ENCODE measurements at regions not wholly inside any gene's neighbourhood (a gene's known extent, or its start where the extent isn't known, plus 50 kb on each side); places are given as distances from the start of the nearest gene placed in this dataset.
A peak's percentile ranks its signal among the peaks of the same experiment; 100 is the strongest.

DNA sequence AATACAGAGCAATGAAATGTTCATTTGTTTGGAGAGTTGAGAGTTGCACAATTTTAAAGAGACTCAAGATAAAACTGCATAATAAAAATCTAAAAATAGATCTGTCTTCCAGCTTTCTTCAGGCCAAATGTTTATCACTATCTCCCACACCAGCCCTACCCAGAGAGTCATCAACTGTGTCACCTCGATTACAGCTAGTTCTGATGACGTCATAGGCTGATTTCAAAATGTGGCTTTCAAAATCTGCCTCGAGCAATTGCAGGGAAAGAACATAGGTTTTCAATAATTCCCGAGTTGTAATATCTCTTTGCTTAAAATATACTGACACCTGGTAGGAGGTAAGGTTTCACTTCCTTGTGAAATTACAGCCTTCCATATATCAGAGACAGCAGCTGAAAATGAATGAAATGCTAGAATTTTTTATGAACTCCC, 677.6 kb upstream of the ID2 start:
- peak; percentile 62 for DNase-seq (ENCODE audit: low spot score)

DNA sequence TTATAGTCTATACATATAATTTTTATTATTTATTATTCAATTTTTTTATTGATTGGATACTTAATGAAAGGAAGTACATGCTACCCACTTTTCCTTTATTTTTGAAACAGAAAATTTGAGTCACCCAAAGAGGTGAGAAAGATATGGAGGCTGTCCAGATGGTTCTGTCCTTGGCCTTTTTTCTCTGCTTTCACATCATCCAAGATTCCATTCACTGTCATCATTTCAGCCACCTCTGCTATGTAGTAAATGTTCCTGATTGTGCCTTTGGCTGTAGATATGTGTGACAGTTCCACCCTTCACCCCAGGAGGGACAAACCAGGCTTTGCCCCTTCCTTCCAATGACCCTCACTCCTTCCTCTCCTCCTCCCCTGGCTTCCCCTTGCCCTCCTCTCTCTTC, 675.7 kb upstream of the ID2 start:
- no peak for DNase-seq (ENCODE audit: low spot score)

GRCh38 chr2:8006626-8007025, 675.2 kb upstream of the ID2 start:
- no peak for DNase-seq (ENCODE audit: low spot score)

- DNase-seq (ENCODE audit: low spot score) = peak; percentile 39
Measured at GRCh38 chr2:8009010-8009597, 672.8 kb upstream of the ID2 start.

DNA sequence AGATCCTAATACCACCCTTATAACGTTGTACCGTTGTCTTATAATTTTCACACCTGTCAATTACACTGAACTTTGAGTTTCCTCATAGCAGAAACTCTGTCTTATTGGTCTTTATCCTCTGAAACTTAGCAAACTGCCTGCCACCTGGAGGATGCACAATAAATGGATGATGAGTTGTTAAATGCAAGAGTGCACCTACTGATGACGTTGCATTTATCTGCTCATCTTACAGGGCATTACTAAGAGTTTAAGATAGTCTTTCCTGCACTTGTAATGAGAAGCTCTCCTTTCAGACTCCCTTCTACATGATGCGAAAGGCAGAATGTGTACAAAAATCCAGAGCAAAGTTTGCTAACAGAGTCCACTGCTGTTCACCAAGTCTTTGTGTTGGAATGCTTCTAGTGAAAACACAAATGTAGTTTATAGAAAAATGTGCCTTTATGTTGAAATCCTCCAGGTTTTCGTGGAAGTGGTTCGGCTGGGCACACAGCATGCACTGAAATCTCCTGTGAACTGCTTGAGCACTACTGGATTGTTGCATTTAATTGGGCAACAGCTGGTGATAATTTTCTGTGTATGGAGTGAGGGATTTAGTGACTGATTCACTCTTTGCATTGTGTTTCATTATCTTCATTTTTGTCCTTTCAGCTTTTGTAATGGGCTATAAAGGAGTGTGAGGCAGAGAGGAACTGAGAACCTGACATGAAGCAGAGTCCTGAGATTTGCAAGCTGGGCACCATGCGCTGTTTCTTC, 665.8 kb upstream of the ID2 start:
- DNase-seq (ENCODE audit: low spot score) = no peak

GRCh38 chr2:8016688-8017087, 665.2 kb upstream of the ID2 start:
- DNase-seq (ENCODE audit: low spot score) = no peak

- no peak for DNase-seq (ENCODE audit: low spot score)
Measured at GRCh38 chr2:8018956-8019355, 662.9 kb upstream of the ID2 start.

- DNase-seq (ENCODE audit: low spot score) = no peak
Measured at GRCh38 chr2:8019934-8020333, 661.9 kb upstream of the ID2 start.

- DNase-seq (ENCODE audit: low spot score) = no peak
Measured at GRCh38 chr2:8021921-8022320, 659.9 kb upstream of the ID2 start.

DNA sequence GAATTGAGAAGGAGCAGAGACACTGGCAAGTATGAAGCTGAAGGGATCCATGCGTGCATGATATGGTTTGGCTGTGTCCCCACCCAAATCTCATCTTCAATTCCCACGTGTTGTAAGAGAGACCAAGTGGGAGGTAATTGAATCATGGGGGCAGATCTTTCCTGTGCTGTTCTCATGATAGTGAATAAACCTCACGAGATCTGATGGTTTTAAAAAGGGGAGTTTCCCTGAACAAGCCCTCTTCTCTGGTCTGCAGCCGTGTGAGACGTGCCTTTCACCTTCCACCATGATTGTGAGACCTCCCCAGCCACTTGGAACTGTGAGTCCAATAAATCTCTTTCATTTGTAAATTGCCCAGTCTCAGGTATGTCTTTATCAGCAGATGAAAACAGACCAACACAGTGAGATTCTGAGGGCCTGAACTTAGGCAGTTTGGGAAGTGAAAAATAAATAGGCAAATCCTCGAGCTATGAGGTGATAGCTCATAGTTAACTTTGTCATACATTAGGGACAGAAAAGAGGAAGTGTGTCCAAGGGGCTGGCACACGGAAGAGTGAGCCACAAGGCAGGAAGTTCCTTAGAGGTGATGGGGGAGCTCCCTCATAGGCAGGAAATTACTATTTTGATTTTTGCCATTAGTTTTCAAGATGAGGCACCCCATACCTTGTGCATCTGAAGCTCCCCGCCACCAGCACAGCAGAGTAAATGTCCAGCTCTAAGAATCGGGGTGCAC, 658.8 kb upstream of the ID2 start:
- no peak for DNase-seq (ENCODE audit: low spot score)

DNA sequence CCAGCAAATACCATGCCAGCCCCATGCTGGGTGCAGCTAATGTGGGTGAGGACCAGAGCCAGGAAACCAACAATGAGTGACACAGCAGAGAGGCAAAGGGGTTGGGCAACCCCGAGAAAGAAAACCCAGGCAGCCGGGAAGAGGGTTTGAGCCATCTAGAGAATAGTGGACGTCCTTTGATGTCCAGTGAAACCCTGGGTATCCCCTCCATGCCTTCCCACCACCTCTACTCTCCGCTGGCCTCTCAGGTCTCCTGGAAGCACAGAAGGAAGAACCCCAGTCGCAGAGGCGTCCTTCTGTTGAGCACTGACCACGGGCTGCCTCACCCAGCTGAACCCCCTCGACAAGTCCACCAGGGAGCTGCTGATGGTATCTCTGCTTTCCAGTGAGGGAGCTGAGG, 657.4 kb upstream of the ID2 start:
- DNase-seq (ENCODE audit: low spot score) = no peak

DNA sequence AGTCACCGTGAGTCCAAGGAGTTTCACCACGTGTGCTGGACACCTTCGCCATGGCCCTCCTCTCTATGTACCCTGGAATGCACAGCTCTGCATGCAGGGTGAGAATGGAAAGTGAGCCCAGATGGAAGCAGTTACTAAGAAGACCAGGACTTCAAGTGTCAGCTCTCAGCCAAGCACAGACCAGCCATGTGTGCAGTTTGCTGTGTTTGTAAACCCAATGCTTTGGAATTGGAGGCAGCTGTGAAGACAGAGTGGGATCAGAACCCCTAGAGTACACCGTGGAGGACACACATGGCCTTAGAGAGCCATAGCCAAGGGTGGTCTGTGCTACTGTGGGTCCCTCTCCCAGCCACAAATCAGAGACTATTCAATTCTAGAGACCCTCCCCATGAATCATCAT, 655.5 kb upstream of the ID2 start:
- DNase-seq (ENCODE audit: low spot score) = no peak

GRCh38 chr2:8027387-8027786, 654.5 kb upstream of the ID2 start:
- DNase-seq (ENCODE audit: low spot score) = no peak

DNA sequence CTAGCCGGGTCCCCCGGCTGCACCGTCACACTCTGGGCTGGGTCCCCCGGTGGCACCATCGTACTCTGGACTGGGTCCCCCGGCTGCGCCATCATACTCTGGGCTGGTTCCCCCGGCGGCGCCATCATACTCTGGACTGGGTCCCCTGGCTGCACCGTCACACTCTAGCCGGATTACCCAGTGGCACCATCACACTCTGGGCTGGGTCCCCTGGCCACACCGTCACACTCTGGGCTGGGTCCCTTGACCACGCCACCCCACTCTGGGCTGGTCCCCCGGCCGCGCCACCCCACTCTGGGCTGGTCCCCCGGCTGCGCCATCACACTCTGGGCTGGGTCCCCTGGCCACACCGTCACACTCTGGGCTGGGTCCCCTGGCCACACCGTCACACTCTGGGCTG, 653.8 kb upstream of the ID2 start:
- DNase-seq (ENCODE audit: low spot score) = no peak

DNA sequence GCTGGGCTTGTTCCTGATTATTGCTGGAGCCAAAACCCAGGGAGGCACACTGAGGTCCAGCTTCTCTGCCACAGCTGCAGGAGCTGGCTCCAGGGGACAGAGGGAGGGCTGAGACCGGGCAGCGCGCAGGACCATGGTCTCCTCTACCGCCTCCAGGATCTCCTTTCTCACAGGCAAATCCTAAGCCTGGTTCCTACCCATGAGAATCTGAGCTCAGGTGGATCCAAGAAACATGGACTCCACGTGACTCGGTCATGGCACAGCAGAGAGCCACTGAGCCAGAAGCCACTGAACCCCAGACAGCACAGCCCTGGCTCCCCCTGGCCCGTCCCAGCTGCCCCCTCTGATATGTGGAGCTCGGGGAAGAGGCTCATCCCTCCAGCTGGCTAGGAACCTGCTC, 653.4 kb upstream of the ID2 start:
- DNase-seq (ENCODE audit: low spot score) = no peak

DNA sequence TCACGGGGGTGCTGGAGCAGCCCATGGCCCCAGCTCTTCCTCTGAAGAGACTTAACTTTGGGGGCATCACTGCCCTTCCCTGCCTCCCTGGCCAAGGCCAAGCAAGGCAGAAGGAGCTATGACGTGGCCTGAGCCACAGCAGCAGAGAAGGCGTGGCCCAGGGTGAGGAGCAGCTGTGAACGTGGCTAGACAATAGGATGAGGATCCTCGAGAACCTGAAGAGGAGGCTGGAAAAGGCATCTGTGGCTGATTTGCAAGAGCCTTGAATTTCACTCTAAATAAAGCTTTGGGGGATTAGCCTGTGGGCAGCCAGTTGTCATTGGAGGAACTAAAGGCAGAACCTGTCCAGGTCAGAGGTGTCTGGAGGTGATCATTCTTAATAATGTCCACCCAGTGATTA, 652.9 kb upstream of the ID2 start:
- DNase-seq (ENCODE audit: low spot score) = no peak

DNA sequence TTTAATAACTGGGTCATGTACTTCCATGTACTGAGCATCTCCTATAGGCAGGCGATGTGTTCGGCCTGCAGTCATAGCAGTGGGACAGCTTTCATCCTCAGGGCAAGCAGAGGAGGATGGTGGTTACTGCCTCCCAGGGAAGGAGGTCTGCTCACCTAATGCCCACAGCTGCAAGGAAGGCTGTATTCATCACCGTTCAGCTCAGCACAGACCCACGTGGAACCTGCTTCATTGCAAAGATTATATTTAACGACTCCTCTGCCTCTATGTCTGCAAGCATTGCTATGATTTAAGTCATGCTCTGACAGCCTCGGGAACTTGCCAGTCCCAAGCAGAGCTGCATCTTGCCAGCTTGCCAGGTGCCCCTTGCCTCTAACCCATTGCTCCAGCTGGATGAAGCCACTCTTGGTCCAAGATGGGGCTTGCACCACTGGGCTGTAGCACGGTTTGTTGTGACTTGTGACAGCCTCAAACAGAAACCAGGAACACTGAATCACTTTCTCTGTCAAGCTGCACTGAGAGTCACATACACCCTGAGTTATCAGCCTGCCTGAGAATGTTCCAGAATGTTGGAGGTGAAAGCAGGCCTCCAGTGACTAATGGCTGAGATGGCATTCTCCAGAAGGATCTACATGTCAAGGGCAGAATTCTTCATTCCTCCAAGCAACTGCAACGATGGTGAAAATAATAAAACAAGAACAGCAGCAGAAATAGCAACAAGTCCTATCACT, 651.1 kb upstream of the ID2 start:
- no peak for DNase-seq (ENCODE audit: low spot score)

GRCh38 chr2:8031370-8031769, 650.5 kb upstream of the ID2 start:
- no peak for DNase-seq (ENCODE audit: low spot score)

DNA sequence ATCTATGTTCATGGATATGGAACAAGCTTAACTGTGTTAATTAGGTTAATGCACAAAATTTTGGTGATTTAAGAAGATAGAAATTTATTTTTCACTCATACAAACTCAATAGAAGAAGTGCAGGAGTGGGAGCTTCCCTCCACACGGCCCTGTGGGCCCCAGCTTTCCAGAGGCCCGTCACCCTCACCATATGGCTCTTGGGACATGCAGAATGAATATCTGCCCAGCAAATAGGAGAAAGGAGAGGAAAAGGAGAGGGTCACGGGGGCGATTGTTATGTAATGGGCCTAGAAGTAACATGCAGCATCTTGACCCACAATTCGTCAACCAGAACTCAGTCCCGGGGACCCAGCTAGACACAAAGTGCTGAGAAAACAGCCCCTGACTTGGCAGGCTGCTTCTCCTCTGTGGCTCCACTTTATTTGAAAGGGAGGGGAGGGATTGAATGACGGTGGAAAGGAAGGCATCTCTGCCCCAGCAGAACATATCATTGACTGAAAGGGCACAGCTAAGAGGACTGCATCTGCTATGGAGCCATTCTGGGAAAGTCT, 648.2 kb upstream of the ID2 start:
- no peak for DNase-seq (ENCODE audit: low spot score)

DNA sequence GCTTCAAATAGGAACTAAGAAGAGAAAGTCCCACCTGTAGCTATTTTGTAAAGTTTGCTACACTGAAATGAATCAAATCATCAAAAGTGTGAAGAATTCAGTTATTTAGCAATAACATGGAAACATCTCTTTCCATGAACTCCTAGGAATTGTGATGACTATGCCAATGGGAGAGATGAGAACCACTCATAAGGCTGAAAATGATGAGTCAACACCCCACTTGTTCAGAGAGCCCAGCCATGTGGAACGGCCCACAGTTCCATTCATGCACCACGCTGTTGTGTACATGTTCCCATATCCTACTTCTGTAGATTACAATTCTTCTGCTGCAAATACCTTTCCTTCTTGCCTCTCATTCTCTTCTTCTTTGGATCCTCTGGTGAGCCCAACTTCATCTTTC, 645.5 kb upstream of the ID2 start:
- no peak for DNase-seq (ENCODE audit: low spot score)

- no peak for DNase-seq (ENCODE audit: low spot score)
Measured at GRCh38 chr2:8039732-8040131, 642.1 kb upstream of the ID2 start.

DNA sequence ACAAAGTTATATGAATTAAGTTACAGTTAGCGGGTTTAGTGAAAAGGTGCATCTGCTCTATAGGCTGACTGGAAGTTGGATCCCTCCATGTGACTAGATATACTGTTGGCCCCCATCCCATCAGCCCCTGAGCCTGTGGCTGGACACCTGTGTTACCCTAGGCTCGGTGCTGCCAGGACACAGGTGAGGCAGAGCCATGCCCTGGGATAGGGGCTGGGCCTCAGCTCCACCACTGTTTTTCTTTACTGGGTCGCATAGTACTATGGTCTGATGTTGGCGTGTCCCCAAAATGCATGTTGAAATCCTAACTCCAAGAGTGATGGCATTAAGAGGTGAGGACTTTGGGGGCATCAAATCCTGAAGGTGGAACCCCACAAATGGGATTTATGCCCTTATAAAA, 638.6 kb upstream of the ID2 start:
- no peak for DNase-seq (ENCODE audit: low spot score)

Measured in H4 (cell line).